Loucy (cell line): ENCODE measurements at regions not wholly inside any gene's neighbourhood (a gene's known extent, or its start where the extent isn't known, plus 50 kb on each side); places are given as distances from the start of the nearest gene placed in this dataset.

ENCODE experiments used
- EZH2phosphoT487 ChIP-seq: fragments of 200-600 bp; IDR thresholded peaks from 2 replicates; pipeline ENCODE4 v1.6.1; 2018; ENCODE audit warnings: antibody characterized with exemption, mild to moderate bottlenecking, moderate library complexity, borderline replicate concordance
- TF ChIP-seq, protein P1 (sequence below): fragments of 200-600 bp; sonication (generic); conservative IDR thresholded peaks from 2 replicates; pipeline ENCODE4 v1.5.1; 2014; ENCODE audit warnings: mild to moderate bottlenecking, antibody characterized with exemption, low read length

DNA sequence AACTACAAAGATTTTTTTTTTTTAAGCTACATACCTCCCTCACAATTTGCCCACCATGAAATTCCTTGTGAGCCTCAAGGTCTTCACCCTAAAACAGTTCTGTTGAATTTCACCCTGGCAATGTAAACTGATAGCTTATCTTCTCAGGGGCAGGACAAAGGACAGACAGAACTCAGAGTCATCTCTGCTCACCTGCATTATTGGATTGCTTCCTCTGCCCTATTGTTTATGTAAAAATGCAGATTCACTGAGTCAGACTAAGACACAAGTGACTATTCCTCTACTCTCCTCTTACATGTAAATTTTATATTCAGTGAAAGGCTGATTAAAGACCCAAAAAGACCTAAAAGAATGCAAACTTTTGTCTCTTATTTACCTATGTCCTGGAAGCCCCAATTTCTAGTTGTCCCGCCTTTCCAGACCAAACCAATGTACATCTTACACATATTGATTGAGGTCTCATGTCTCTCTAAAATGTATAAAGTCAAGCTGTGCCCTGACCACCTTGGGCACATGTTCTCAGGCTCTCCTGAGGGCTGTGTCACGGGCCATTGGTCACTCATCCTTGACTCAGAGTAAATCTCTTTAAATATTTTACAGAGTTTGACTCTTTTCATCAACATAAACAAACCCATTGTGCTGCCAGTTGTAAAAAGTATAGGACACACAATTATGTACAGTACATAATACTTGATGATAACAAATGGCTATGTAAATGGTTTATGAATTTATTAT lies 440.2 kb downstream of the HTR7 start:
- TF ChIP-seq, protein P1, sequence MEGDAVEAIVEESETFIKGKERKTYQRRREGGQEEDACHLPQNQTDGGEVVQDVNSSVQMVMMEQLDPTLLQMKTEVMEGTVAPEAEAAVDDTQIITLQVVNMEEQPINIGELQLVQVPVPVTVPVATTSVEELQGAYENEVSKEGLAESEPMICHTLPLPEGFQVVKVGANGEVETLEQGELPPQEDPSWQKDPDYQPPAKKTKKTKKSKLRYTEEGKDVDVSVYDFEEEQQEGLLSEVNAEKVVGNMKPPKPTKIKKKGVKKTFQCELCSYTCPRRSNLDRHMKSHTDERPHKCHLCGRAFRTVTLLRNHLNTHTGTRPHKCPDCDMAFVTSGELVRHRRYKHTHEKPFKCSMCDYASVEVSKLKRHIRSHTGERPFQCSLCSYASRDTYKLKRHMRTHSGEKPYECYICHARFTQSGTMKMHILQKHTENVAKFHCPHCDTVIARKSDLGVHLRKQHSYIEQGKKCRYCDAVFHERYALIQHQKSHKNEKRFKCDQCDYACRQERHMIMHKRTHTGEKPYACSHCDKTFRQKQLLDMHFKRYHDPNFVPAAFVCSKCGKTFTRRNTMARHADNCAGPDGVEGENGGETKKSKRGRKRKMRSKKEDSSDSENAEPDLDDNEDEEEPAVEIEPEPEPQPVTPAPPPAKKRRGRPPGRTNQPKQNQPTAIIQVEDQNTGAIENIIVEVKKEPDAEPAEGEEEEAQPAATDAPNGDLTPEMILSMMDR: no peak
- TF ChIP-seq EZH2phosphoT487: no peak
